ENCODE measurements at regions not wholly inside any gene's neighbourhood (a gene's known extent, or its start where the extent isn't known, plus 50 kb on each side); places are given as distances from the start of the nearest gene placed in this dataset.

DNA sequence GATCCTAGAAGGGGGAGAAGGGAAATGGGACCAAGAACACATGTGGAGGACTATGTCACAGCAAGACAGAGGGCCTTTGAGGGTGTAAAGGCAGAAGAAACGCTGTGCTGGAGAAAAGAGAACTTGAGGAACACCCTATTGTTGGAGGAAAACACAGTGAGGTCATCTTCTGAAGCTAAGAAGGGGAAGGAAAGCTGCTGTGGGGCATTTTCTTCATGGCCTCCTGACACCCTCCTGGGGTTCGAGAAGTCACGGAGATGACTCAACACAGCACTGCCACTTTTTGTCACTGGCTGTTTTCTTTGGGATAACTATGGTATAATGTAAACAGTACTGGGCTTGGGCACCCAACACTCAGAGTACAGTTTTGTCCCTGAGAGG lies 492.6 kb upstream of the CADM1 start:
- in situ Hi-C loops (cut with MboI; ENCODE audit: low pct_unique_long_range_greater_than_20kb, low sequenced_read_pairs, unreplicated experiment): no loop called here
- DNase-seq (ENCODE audit: low spot score): no peak
- TF ChIP-seq, protein P1, sequence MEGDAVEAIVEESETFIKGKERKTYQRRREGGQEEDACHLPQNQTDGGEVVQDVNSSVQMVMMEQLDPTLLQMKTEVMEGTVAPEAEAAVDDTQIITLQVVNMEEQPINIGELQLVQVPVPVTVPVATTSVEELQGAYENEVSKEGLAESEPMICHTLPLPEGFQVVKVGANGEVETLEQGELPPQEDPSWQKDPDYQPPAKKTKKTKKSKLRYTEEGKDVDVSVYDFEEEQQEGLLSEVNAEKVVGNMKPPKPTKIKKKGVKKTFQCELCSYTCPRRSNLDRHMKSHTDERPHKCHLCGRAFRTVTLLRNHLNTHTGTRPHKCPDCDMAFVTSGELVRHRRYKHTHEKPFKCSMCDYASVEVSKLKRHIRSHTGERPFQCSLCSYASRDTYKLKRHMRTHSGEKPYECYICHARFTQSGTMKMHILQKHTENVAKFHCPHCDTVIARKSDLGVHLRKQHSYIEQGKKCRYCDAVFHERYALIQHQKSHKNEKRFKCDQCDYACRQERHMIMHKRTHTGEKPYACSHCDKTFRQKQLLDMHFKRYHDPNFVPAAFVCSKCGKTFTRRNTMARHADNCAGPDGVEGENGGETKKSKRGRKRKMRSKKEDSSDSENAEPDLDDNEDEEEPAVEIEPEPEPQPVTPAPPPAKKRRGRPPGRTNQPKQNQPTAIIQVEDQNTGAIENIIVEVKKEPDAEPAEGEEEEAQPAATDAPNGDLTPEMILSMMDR (IDR thresholded peaks at IDR 0.05; ENCODE audit: extremely low read depth, insufficient read depth, missing control alignments): no peak

GRCh38 chr11:115996125-115996807 lies 492.1 kb upstream of the CADM1 start:
- TF ChIP-seq, protein P1 (IDR thresholded peaks at IDR 0.05; ENCODE audit: extremely low read depth, insufficient read depth, missing control alignments): no peak
- in situ Hi-C loops (cut with MboI; ENCODE audit: low pct_unique_long_range_greater_than_20kb, low sequenced_read_pairs, unreplicated experiment): no loop called here
- peak; percentile 79 for DNase-seq (ENCODE audit: low spot score)

- TF ChIP-seq, protein P1 (IDR thresholded peaks at IDR 0.05; ENCODE audit: extremely low read depth, insufficient read depth, missing control alignments): no peak
- in situ Hi-C loops (cut with MboI; ENCODE audit: low pct_unique_long_range_greater_than_20kb, low sequenced_read_pairs, unreplicated experiment): no loop called here
- DNase-seq (ENCODE audit: low spot score): no peak
Observed at GRCh38 chr11:115993590-115993989, 489.4 kb upstream of the CADM1 start.

GRCh38 chr11:115990004-115990447 lies 485.8 kb upstream of the CADM1 start:
- peak; percentile 60 for DNase-seq (ENCODE audit: low spot score)
- in situ Hi-C loops (cut with MboI; ENCODE audit: low pct_unique_long_range_greater_than_20kb, low sequenced_read_pairs, unreplicated experiment): no loop called here
- TF ChIP-seq, protein P1 (IDR thresholded peaks at IDR 0.05; ENCODE audit: extremely low read depth, insufficient read depth, missing control alignments): peak; percentile 83

DNA sequence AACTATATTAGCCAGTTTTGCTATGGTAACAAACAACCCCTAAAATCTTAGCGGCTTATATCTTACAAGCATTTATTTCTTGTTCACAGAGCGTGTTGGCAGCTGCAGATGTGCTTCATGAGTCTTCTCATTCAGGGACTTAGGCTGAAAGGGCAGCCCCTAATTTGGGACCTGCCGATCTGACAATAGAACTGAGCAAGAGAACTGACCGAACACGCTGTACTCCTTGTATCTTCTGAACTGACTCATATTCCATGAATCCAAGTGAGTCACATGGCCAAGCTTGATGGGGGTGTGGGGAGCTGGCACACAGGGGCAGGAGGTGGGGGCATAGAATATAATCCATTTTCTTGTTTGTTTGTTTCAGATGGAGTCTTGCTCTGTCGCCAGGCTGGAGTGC lies 481.7 kb upstream of the CADM1 start:
- in situ Hi-C loops (cut with MboI; ENCODE audit: low pct_unique_long_range_greater_than_20kb, low sequenced_read_pairs, unreplicated experiment): no loop called here
- no peak for DNase-seq (ENCODE audit: low spot score)
- TF ChIP-seq, protein P1 (IDR thresholded peaks at IDR 0.05; ENCODE audit: extremely low read depth, insufficient read depth, missing control alignments): no peak

- DNase-seq (ENCODE audit: low spot score): no peak
- TF ChIP-seq, protein P1 (IDR thresholded peaks at IDR 0.05; ENCODE audit: extremely low read depth, insufficient read depth, missing control alignments): no peak
- in situ Hi-C loops (cut with MboI; ENCODE audit: low pct_unique_long_range_greater_than_20kb, low sequenced_read_pairs, unreplicated experiment): no loop called here
Observed at GRCh38 chr11:115984228-115984627, 480.0 kb upstream of the CADM1 start.

Measured in GM13977 (cell line).